GM12878 (cell line): ENCODE measurements at regions not wholly inside any gene's neighbourhood (a gene's known extent, or its start where the extent isn't known, plus 50 kb on each side); places are given as distances from the start of the nearest gene placed in this dataset.

Experiments
- ATAC-seq: fragments of 200-7000 bp; cut with Tn5 transposase; 3 replicates; pipeline ENCODE4 v1.9.1; 2020; ENCODE audit warnings: mild to moderate bottlenecking, moderate library complexity
- BruUV-seq: library from RNA; stranded (reverse); fragments of 400-500 nt; replicated peaks from 2 replicates; lab custom pipeline; 2021; lab: Mats Ljungman, UMichigan
- CTCF ChIA-PET: fragments of 300-600 bp; sonication (Branson Sonifier 250); formaldehyde crosslinking; extraction: SDS; loops from one replicate; lab custom pipeline; 2021; ENCODE audit warnings: inconsistent platforms; lab: Yijun Ruan, JAX
- POLR2A ChIA-PET: fragments of 350-600 bp; formaldehyde crosslinking; extraction: SDS; loops from one replicate; lab custom pipeline; 2021; ENCODE audit warnings: inconsistent platforms; lab: Charles Lee
- RAD21 ChIA-PET: fragments of 300-600 bp; sonication (Branson Sonifier 250); formaldehyde crosslinking; loops from one replicate; lab custom pipeline; 2023; ENCODE audit warnings: antibody characterized with exemption; ENCODE audit not compliant: unreplicated experiment; lab: Charles Lee
- SMC1A ChIA-PET: fragments of 300-600 bp; sonication (Branson Sonifier 250); formaldehyde crosslinking; loops from one replicate; lab custom pipeline; 2023; ENCODE audit not compliant: unreplicated experiment, uncharacterized antibody; lab: Charles Lee
- DNase-seq: peaks from one replicate; pipeline ENCODE4 v3.0.0-alpha.2; 2011; ENCODE audit warnings: low read depth, low spot score
- FAIRE-seq: peaks from 3 replicates; lab custom pipeline; 2011; peaks lifted over from hg19 to GRCh38; lab: Jason Lieb, UNC
- H2AFZ ChIP-seq: 2 replicates; pipeline ENCODE4 v1.6.0; 2011; ENCODE audit warnings: low read depth, low read length, control low read depth; ENCODE audit not compliant: control insufficient read depth
- H3K27ac ChIP-seq: 2 replicates; pipeline ENCODE4 v1.5.1; 2011; ENCODE audit warnings: control low read depth; ENCODE audit not compliant: control insufficient read depth, insufficient read depth
- H3K27me3 ChIP-seq, 2 experiments: replicated peaks in 1 of 2; 2 replicates each; pipeline versions ENCODE4 v1.6.0 to v1.6.1; 2011; ENCODE audit warnings: low read length in 1 of 2; ENCODE audit not compliant: control insufficient read depth in 2 of 2, insufficient read depth in 2 of 2
- H3K36me3 ChIP-seq, 2 experiments: 2 replicates each; pipeline ENCODE4 v1.5.1; 2011; ENCODE audit warnings: low read length in 1 of 2; ENCODE audit not compliant: control insufficient read depth in 2 of 2, insufficient read depth in 2 of 2
- H3K4me1 ChIP-seq: 2 replicates; pipeline ENCODE4 v1.6.1; 2011; ENCODE audit warnings: mild to moderate bottlenecking, low read length, moderate library complexity, mixed read lengths; ENCODE audit not compliant: control insufficient read depth, insufficient read depth
- H3K4me2 ChIP-seq: 2 replicates; pipeline ENCODE4 v1.6.0; 2011; ENCODE audit warnings: control low read depth; ENCODE audit not compliant: control insufficient read depth, insufficient read depth
- H3K4me3 ChIP-seq: fragments of 200-600 bp; sonication (generic); 2 replicates; pipeline ENCODE4 v1.5.1; 2016
- H3K79me2 ChIP-seq: 2 replicates; pipeline ENCODE4 v1.6.0; 2011; ENCODE audit warnings: low read length; ENCODE audit not compliant: control insufficient read depth, insufficient read depth
- H3K9ac ChIP-seq: 2 replicates; pipeline ENCODE4 v1.8.0; 2011; ENCODE audit warnings: low read length, control low read depth, mixed read lengths; ENCODE audit not compliant: control insufficient read depth, insufficient read depth
- H3K9me3 ChIP-seq: replicated peaks from 3 replicates; pipeline ENCODE4 v1.5.1; 2011; ENCODE audit warnings: mild to moderate bottlenecking, low read length; ENCODE audit not compliant: control insufficient read depth, insufficient read depth
- H4K20me1 ChIP-seq: 2 replicates; pipeline ENCODE4 v1.6.0; 2011; ENCODE audit not compliant: control insufficient read depth, insufficient read depth
- ATF2 ChIP-seq: IDR thresholded peaks from 2 replicates; pipeline ENCODE4 v1.6.1; 2012; ENCODE audit warnings: low read length, inconsistent platforms
- BHLHE40 ChIP-seq, 2 experiments: fragments of 450-650 bp in 1 of 2; IDR thresholded peaks; 2 replicates each; pipeline ENCODE4 v1.6.1; 2011 to 2017; ENCODE audit warnings: low read depth in 2 of 2, borderline replicate concordance in 1 of 2, improper control_type of control experiment in 1 of 2, low read length in 1 of 2, mild to moderate bottlenecking in 1 of 2
- BRCA1 ChIP-seq: IDR thresholded peaks from 2 replicates; pipeline ENCODE4 v1.6.1; 2011; ENCODE audit warnings: low read depth, low read length, improper control_type of control experiment
- CBX3 ChIP-seq: fragments of 200-600 bp; sonication (generic); IDR thresholded peaks from 2 replicates; pipeline ENCODE4 v1.6.1; 2016; ENCODE audit warnings: low read depth, borderline replicate concordance
- EP300 ChIP-seq, 2 experiments: fragments of 150-350 bp in 1 of 2; IDR thresholded peaks; 2 replicates each; pipeline ENCODE4 v1.6.1; 2011 to 2012; ENCODE audit warnings: low read depth in 2 of 2, low read length in 2 of 2, borderline replicate concordance in 1 of 2, improper control_type of control experiment in 1 of 2, inconsistent platforms in 1 of 2; ENCODE audit not compliant: control insufficient read depth in 1 of 2
- ESRRA ChIP-seq: IDR thresholded peaks from 2 replicates; pipeline ENCODE4 v1.6.1; 2012; ENCODE audit warnings: mild to moderate bottlenecking, low read length, improper control_type of control experiment
- HDAC6 ChIP-seq: fragments of 200-600 bp; sonication (generic); IDR thresholded peaks from one replicate; pipeline ENCODE4 v1.8.0; 2017; ENCODE audit warnings: antibody characterized with exemption; ENCODE audit not compliant: unreplicated experiment
- JUNB ChIP-seq: IDR thresholded peaks from 2 replicates; pipeline ENCODE4 v1.6.1; 2016; ENCODE audit warnings: antibody characterized with exemption, mild to moderate bottlenecking
- JUND ChIP-seq: IDR thresholded peaks from 2 replicates; pipeline ENCODE4 v1.6.1; 2012; ENCODE audit warnings: low read depth, mild to moderate bottlenecking, low read length, improper control_type of control experiment, moderate library complexity
- NBN ChIP-seq: fragments of 450-650 bp; IDR thresholded peaks from 2 replicates; pipeline ENCODE4 v1.6.1; 2016
- PAX5 ChIP-seq: IDR thresholded peaks from 2 replicates; pipeline ENCODE4 v1.6.1; 2011; ENCODE audit warnings: low read depth, low read length, borderline replicate concordance
- SIN3A ChIP-seq: IDR thresholded peaks from 2 replicates; pipeline ENCODE4 v1.6.1; 2012; ENCODE audit warnings: low read depth, low read length, improper control_type of control experiment
- YY1 ChIP-seq: IDR thresholded peaks from 2 replicates; pipeline ENCODE4 v1.6.1; 2011; ENCODE audit warnings: low read depth, mild to moderate bottlenecking, low read length
- ZBTB33 ChIP-seq: fragments of 450-650 bp; IDR thresholded peaks from 2 replicates; pipeline ENCODE4 v1.6.1; 2017; ENCODE audit warnings: mild to moderate bottlenecking
- WGBS: methylation state at CpG from one replicate; pipeline ENCODE4 v1.1.6; 2016; ENCODE audit warnings: low lambda C conversion rate; ENCODE audit not compliant: insufficient replicate concordance, insufficient coverage; ENCODE audit errors: missing lambda C conversion rate; 5-methylcytosine and 5-hydroxymethylcytosine counted together
- in situ Hi-C: fragments of 300-500 bp; cut with MboI; formaldehyde crosslinking; loops from 9 replicates; pipeline ENCODE4 v1.14.3; 2018; ENCODE audit warnings: mixed read lengths
- intact Hi-C: fragments of 100-400 bp; cut with micrococcal nuclease; formaldehyde crosslinking; loops from one replicate; pipeline ENCODE4 v1.14.2; 2022; ENCODE audit not compliant: unreplicated experiment

- 44% methylated on average over 2 of the region's 2 CpGs for WGBS
Observed at GRCh38 chr14:42095155-42095554, 488.5 kb downstream of the LRFN5 start.

More at GRCh38 chr14:42095155-42095554, 488.5 kb downstream of the LRFN5 start:
- no peak for FAIRE-seq
- intact Hi-C loops = no loop called here
- no peak for TF ChIP-seq ZBTB33
- TF ChIP-seq BRCA1 = no peak
- no peak for TF ChIP-seq NBN
- TF ChIP-seq EP300 (IDR thresholded peaks at IDR 0.05; ENCODE audit: borderline replicate concordance in 1 of 2, control insufficient read depth in 1 of 2, low read depth in 2 of 2, low read length in 2 of 2) = no peak
- no peak for TF ChIP-seq BHLHE40 (IDR thresholded peaks at IDR 0.05; ENCODE audit: borderline replicate concordance in 1 of 2, low read depth in 2 of 2, low read length in 1 of 2)
- TF ChIP-seq JUND = no peak
- TF ChIP-seq CBX3 = no peak
- no peak for TF ChIP-seq HDAC6
- no peak for TF ChIP-seq JUNB
- TF ChIP-seq SIN3A = no peak
- TF ChIP-seq PAX5 = no peak
- TF ChIP-seq YY1 = no peak
- no peak for TF ChIP-seq ATF2
- TF ChIP-seq ESRRA = no peak
- POLR2A ChIA-PET = no interaction called here
- SMC1A ChIA-PET = no interaction called here
- Histone ChIP-seq H3K9ac (no peak overlapping the region), H3K27me3 (no peaks in the 10 kb centered on the region), H3K4me2 (no peak overlapping the region), H3K79me2 (no peaks in the 10 kb centered on the region), H3K9me3 (no peaks in the 10 kb centered on the region), H3K27ac (no peak overlapping the region), H3K4me3 (no peak overlapping the region), H4K20me1 (no peaks in the 10 kb centered on the region), H2AFZ (no peak overlapping the region), H3K4me1 (no peaks in the 10 kb centered on the region), H3K36me3 (no peaks in the 10 kb centered on the region)
- BruUV-seq = no TSS peak
- CTCF ChIA-PET = interaction anchor here (0.8 kb wide), 1 partner anchor 46 kb away, joined by 3 read pairs; no protein-coding TSS in a partner anchor
- no peak for DNase-seq
- ATAC-seq = no peak
- RAD21 ChIA-PET = no interaction called here
- in situ Hi-C loops = no loop called here
